AG04449 (cell line): ENCODE measurements at regions not wholly inside any gene's neighbourhood (a gene's known extent, or its start where the extent isn't known, plus 50 kb on each side); places are given as distances from the start of the nearest gene placed in this dataset.

Experiments
- CTCF ChIA-PET: fragments of 350-600 bp; formaldehyde crosslinking; extraction: SDS; loops from one replicate; lab custom pipeline; 2021; ENCODE audit warnings: antibody characterized with exemption; lab: Yijun Ruan, JAX
- POLR2A ChIA-PET: fragments of 400-600, 350-600 bp; formaldehyde crosslinking; extraction: SDS; loops from one replicate; lab custom pipeline; 2020; ENCODE audit warnings: antibody characterized with exemption, inconsistent platforms; lab: Yijun Ruan, JAX
- DNase-seq: peaks from one replicate; pipeline ENCODE4 v3.0.0-alpha.2; 2010; ENCODE audit warnings: low read depth, low spot score
- H3K4me3 ChIP-seq: 2 replicates; pipeline ENCODE4 v1.5.1; 2011; ENCODE audit warnings: low read depth, mild to moderate bottlenecking, control low read depth, low read length
- TF ChIP-seq, protein P1 (sequence below): IDR thresholded peaks from one replicate; pipeline ENCODE4 v1.5.1; 2011; ENCODE audit warnings: mild to moderate bottlenecking, moderate library complexity, low read length, control low read depth, inconsistent platforms; ENCODE audit not compliant: insufficient read depth; ENCODE audit errors: missing control alignments

DNA sequence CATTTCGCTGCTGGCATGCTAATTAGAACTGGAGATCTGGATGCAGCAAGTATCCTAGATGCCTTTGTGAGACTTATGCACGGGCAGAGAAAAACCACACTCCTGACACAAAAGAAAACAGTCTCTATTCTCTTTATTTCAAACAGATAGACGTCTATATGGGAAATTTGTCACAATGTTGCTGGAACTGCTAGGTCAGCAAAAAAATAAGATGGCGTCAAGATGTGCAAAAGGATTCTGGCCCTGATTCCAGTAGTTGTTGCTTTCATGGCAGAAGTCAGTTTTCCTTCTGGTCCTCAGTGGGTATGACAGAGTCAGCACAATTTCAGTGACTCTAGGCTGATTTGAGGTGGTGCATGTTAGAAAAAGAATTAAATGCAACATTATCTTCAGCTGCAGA, 1068.0 kb downstream of the SLITRK5 start:
- TF ChIP-seq, protein P1, sequence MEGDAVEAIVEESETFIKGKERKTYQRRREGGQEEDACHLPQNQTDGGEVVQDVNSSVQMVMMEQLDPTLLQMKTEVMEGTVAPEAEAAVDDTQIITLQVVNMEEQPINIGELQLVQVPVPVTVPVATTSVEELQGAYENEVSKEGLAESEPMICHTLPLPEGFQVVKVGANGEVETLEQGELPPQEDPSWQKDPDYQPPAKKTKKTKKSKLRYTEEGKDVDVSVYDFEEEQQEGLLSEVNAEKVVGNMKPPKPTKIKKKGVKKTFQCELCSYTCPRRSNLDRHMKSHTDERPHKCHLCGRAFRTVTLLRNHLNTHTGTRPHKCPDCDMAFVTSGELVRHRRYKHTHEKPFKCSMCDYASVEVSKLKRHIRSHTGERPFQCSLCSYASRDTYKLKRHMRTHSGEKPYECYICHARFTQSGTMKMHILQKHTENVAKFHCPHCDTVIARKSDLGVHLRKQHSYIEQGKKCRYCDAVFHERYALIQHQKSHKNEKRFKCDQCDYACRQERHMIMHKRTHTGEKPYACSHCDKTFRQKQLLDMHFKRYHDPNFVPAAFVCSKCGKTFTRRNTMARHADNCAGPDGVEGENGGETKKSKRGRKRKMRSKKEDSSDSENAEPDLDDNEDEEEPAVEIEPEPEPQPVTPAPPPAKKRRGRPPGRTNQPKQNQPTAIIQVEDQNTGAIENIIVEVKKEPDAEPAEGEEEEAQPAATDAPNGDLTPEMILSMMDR, result no peak
- CTCF ChIA-PET, result no interaction called here
- H3K4me3 ChIP-seq, result no peak overlapping the region
- POLR2A ChIA-PET, result no interaction called here
- no peak for DNase-seq

DNA sequence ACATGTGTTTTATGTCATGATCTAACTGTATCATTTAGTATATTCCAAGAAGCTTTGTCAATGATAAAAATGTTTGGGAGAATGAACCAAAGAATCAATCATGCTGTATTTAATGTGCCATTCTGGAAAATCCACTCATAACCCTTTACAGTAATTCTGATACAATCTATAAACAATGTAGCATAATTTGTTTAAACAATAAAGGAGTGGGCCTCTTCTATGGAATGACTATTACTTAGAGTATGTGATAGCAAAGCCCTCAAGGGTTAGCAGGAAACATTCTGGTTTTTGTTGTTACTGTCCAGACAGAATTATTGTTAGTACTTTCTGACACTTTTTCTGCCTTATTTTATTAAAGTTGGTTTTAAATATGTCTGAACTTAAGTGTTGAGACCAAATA, 1073.1 kb downstream of the SLITRK5 start:
- H3K4me3 ChIP-seq, result no peak overlapping the region
- no peak for DNase-seq
- POLR2A ChIA-PET, result no interaction called here
- CTCF ChIA-PET, result no interaction called here
- TF ChIP-seq, protein P1, result no peak

DNA sequence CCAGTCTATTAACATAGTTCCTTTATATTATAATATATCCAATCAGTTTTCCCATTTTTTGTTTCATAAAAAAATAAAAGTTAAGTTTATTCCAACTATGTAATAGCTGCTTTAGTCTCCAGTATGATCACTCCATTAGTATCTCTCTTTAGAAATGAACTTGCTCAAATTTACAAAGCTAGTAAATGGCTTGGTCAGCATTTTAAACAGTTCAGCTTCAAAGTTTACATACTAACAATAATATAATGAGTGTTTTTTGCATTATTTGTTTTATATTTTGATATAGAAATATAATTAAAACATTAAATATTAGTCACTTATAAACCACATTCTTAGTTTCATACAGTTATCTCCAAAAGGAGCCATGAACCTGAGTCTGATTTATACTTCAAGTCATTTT, 1073.8 kb downstream of the SLITRK5 start:
- ChIA-PET CTCF (no interaction called here), POLR2A (no interaction called here)
- H3K4me3 ChIP-seq, result no peak overlapping the region
- TF ChIP-seq, protein P1, result no peak
- no peak for DNase-seq

DNA sequence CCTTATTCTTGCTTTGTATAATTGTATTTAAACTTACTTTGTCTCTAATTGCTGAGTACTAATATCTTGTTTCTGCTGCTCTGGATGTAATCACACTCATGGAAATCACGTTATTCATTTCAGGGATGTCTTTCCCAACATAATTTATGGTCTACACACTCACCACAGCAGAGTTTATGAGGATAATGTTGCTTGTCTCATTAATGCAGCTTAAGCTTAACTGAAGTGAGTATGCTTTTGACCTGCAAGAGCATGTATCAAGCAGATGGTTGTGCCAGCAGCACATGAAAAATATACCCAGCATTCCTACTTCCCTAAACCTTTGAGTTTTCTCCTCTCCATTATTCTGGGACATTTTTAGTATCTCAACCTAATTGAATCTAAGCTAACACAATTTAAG, 1080.9 kb downstream of the SLITRK5 start:
- DNase-seq, result no peak
- ChIA-PET CTCF (no interaction called here), POLR2A (no interaction called here)
- H3K4me3 ChIP-seq, result no peak overlapping the region
- TF ChIP-seq, protein P1, result no peak

DNA sequence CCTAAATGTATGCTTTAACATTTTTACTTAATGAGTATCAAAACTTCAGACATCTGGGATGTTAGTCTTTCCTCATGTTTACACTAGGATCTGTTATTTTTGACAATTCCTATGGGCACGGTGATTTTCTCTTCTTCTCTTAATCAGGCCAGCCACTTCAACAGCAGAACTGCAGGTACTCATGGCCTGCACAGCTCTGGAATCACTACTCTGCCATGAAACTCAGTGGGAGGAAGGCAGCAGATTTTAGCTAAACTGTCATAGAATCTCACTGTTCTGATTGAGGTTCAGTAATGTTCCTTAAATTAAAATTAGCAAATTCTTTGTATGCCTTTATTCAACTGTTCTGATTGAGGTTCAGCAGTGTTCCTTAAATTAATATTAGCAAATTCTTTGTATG, 1083.0 kb downstream of the SLITRK5 start:
- no peak for DNase-seq
- no peak overlapping the region for H3K4me3 ChIP-seq
- TF ChIP-seq, protein P1, result no peak
- CTCF ChIA-PET, result no interaction called here
- POLR2A ChIA-PET, result no interaction called here

DNA sequence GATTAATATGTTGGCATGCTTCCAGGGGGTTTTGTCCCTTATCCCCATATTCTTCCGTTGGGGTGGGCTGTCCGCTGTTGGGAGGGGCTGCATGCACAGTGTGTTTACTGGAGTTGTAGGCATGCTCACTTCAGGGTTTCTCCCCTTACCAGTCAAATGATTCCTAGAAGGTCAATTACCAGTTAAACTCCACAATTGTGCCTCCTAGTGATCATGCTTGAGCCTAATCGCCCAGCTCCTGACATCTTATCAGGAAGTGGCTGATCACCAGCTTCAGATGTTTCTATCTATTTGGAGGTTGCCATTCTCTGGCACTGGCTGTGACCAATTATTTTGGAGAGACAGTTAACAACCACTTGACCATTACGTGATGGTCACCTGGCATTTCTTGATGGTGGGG, 1090.0 kb downstream of the SLITRK5 start:
- TF ChIP-seq, protein P1, result no peak
- CTCF ChIA-PET, result no interaction called here
- no peak overlapping the region for H3K4me3 ChIP-seq
- DNase-seq, result no peak
- POLR2A ChIA-PET, result no interaction called here
